HG02588 (cell line): ENCODE measurements at regions not wholly inside any gene's neighbourhood (a gene's known extent, or its start where the extent isn't known, plus 50 kb on each side); places are given as distances from the start of the nearest gene placed in this dataset.

ENCODE experiments used
- ATAC-seq: cut with Tn5 transposase; IDR thresholded peaks from one replicate; pipeline ENCODE4 v1.9.1; 2021; ENCODE audit warnings: mild to moderate bottlenecking, moderate library complexity; ENCODE audit not compliant: unreplicated experiment

DNA sequence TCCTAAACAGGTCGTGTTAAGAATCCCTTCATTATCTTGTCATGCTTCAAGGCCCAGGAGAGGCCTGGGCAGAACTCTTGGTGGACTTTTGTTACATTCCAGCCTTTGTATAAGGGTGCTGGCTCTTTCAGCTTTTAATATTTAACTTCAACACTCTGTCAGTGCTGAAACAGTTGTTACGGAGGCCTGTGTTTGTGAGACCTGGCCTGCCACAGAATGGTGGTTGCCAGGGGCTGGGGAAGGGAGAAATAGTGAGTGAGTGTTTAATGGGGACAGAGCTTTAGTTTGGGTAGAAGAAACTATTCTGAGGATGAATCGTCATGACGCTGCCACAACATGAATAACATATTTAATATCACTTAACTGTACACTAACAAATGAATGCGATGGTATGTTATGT is 1027.6 kb upstream of the PRKX start:
- no peak for ATAC-seq

DNA sequence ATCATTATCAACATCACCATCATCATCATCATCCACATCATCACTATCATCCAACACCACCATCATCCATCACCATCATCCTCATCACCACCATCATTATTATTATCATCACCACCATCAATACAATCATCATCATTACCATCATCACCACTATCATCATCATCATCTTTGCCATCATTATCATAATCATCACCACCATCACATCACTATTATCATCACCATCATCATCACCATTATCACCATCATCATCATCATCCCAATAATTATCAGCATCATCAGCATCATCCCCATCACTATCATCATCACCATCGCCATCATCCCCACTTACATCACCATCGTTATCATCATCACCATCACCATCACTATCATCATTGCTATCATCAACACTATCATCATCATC is 1021.9 kb upstream of the PRKX start:
- no peak for ATAC-seq

DNA sequence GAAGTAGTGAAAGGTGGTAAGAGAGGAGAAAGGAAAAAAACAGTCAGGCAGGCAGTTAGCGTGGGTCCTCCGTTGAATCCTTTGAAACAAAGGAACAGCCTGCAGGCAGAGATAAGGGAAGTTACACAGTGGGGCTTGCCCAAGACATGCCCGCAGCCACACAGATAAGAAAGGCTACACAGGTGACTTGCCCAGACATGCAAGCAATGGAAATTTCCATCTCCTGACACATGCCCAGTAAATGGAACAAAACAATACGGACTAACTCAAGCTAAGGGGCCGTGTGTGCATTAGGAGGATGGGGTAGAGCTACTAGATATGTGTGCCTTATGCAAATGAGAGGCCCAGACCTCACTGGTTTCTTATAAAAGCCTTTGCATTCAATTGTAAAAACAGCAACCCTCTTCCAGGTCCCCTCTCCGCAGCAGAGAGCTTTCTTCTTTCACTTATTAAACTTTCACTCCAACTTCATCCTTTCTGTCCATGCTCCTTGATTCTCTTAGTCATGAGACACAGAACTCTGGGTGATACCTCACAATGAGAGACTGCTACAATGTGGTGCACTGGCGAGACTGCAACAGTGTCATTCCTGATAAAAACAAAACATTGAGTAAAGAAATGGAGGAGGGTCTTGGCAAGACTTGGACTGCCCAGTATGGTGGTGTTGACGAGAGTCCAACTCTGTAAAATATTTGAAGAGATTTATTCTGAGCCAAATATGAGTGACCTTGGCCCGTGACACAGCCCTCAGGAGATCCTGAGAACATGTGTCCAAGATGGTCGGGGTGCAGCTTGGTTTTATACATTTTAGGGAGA is 997.4 kb upstream of the PRKX start:
- ATAC-seq: no peak

- no peak for ATAC-seq
Measured at GRCh38 chrX:4708970-4709760, 995.7 kb upstream of the PRKX start.

GRCh38 chrX:4706961-4707360 is 993.5 kb upstream of the PRKX start:
- no peak for ATAC-seq

DNA sequence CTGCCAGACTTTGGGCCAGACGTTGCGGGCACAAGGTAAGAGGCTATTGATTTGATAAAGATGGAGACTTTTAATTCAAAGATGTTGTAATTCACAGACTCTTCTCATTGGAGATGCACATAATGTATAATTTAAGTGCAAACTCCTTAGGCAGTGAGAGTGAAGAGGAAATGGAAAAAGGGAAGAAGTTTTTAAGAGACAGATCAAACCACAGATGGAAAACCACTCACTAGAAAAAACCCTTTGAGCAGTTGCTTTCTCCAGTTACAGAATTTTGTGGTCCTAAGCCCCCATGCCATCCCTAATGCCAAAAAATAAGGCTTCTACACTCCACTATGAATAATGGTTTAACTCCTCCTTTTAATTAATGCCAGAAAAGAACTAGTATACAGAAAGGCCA is 977.1 kb upstream of the PRKX start:
- no peak for ATAC-seq

- ATAC-seq: no peak
Measured at GRCh38 chrX:4682636-4683035, 969.2 kb upstream of the PRKX start.

DNA sequence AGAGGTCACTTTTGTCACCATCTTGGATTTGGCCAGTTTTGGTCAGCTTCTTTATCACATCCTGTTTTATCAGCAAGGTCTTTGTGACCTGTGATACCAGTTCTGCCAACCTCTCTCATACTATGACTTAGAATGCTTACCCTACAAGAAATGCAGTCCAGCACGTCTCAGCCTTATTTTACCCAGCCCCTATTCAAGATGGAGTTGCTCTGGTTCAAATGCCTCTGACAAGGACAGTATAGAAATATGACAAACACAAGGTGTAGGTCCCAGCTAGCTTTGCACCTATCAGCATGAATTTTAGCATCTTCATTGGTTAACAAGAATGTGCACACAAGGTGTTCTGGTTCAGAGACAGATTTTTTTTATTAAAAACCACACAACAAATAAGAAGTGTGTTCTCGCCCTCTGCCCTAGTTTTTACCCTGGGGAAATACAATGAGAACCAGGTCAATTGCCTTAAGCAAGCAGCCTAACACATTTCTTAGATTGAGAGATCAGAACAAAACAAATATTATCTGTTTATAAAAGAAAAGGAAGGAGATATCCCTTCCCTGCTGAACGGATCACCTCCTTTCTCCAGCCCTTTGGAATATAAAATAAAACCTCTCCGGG is 962.3 kb upstream of the PRKX start:
- no peak for ATAC-seq

DNA sequence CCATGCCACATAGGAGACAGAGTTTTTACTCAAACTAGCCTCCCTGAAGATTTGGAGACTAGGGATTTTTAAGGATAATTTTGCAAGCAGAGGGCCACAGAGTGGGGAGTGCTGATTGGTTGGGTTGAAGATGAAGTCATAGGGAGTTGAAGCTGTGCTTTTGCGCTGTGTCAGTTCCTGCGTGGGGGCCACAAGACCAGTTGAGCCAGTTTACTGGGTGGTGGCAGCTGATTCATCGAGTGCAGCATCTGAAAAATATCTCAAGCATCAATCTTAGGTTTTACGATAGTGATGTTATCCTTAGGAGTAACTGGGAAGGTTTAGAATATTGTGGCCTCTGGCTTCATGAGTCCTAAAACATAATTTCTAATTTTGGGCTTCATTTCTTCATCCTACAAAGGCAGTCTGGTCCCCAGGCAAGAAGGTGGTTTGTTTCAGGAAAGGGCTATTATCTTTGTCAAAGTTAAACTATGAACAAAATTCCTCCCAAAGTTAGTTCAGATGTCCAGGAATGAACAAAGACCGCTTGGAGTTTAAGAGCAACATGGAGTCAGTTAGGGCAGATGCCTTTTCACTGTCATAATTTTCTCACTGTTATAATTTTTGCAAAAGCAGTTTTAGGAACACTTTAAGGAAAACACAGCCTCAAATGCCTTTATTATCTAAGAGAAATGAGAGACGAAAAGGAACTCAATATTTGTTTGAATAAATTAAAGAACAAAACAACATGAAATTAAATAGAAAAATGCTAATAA is 960.8 kb upstream of the PRKX start:
- no peak for ATAC-seq

- no peak for ATAC-seq
Measured at GRCh38 chrX:4671344-4671743, 957.9 kb upstream of the PRKX start.

DNA sequence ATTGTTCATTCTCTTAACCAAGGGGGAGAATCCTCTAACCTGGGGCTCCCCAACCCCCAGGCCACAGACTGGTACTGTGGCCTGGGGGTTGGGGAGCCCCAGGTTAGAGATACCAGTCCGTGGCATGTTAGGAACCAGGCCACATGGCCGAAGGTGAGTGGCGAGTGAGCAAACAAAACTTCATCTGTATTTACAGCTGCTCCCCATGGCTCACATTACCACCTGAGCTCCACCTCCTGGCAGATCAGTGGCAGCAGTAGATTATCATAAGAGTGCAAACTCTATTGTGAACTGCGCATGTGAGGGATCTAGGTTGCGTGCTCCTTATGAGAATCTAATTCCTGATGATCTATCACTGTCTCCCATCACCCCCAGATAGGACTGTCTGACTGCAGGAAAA is 957.2 kb upstream of the PRKX start:
- no peak for ATAC-seq

GRCh38 chrX:4668802-4669536 is 955.5 kb upstream of the PRKX start:
- no peak for ATAC-seq

DNA sequence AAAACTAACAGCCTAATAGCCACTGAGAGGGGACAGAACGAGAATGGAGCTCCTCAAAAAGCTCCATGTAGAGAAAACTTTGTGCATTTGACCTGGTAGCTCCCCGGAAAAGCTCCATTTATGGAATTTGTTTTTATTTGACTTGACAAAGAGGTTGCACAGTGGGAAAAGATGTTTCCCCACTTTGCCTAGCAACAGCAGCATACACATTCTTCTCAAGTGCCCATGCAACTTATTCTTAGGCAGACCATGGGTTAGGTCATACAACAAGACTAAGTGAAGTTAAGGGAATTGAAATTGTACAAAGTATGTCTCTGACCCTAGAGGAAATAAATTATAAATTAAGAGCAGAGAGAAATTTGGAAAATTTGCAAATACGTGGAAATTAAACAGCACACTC is 949.6 kb upstream of the PRKX start:
- ATAC-seq: no peak

DNA sequence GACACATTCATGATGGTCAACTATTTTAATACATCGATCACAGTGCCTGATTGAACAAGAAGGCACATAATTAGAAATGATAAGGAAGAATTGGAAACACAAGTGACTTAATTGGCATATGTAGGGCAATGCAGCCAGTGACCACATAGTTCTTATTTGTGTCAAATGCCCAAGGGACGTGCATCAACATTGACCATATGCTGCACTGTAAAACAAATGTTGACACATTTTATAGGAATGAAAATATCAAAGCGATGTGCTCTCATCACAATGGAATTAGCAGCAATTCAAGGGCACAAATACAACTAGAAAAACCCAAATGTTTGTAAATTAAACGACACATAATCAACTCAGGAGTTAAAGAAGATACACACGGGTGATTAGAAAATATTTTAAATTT is 948.3 kb upstream of the PRKX start:
- no peak for ATAC-seq

DNA sequence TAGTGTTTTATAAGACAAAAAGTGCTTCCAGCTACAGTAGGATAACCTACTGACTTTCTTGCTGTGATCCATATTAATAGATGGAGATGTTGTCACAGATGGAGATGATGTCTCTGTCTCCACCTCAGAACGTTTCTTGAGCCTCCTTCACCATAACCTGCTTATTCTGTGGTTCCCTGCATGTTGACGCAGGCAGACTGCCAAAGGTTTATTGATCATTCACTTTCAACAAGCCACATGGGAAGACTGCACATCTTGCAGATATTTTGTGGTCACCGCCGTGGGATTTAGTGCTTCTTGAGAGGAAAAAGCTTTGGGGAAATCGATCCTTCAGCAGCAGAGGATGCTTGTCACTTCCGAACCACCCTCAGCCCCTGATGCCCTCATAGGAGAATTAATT is 943.0 kb upstream of the PRKX start:
- ATAC-seq: no peak

DNA sequence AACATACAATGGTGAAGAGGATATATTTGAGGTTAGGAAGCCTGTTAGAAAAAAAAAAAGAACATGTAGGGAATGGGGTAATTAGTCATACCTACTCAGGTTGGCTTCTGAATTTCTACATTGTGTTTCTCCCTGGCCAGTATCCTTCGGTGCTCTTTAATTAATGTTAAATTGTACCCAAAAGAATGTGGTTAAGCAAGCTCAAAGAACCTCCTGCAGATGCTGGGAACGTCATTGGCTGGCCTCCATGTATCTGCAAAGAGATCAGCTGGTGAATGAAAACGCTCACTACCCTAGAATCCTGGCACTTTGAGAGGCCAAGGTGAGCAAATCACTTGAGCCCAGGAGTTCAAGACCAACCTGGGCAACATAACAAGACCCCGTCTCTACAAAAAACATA is 942.3 kb upstream of the PRKX start:
- no peak for ATAC-seq

DNA sequence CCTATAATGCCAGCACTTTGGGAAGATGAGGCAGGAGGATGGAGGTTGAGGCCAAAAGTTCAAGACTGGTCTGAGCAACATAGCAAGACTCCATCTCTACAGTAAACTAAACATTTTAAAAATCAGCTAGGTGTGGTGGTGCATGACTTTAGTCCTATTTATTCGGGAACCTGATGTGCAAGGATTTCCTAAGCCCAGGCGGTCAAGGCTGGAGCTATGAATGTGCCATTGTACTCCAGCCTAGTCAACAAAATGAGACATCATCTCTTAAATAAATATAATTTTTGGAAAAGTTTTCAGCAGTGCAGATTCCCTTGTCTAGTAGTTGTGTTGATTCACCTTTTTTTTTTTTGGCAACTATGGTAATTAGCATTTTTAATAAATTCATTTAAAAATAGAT is 928.7 kb upstream of the PRKX start:
- ATAC-seq: no peak

- ATAC-seq: no peak
Measured at GRCh38 chrX:4638036-4638435, 924.6 kb upstream of the PRKX start.

- no peak for ATAC-seq
Measured at GRCh38 chrX:4627414-4627813, 914.0 kb upstream of the PRKX start.

GRCh38 chrX:4622486-4623167 is 909.2 kb upstream of the PRKX start:
- no peak for ATAC-seq
